ENCODE measurements at regions not wholly inside any gene's neighbourhood (a gene's known extent, or its start where the extent isn't known, plus 50 kb on each side); places are given as distances from the start of the nearest gene placed in this dataset.

- 80% methylated on average over 1 of the region's 3 CpGs for WGBS (ENCODE audit: insufficient coverage)
- Histone ChIP-seq H3K27me3 (ENCODE audit: control insufficient read depth, insufficient read depth, low read length) (no peaks in the 10 kb centered on the region), H3K36me3 (ENCODE audit: control insufficient read depth, insufficient read depth, low read length) (no peaks in the 10 kb centered on the region), H3K4me1 (ENCODE audit: control insufficient read depth, insufficient read depth, low read length) (no peaks in the 10 kb centered on the region), H3K4me3 (ENCODE audit: low read length) (no peak overlapping the region), H3K27ac (ENCODE audit: low read length) (no peak overlapping the region), H3K9me3 (ENCODE audit: control insufficient read depth, insufficient read depth, low read length) (no peaks in the 10 kb centered on the region)
- TF ChIP-seq CTCF (IDR thresholded peaks at IDR 0.05): no peak
- no peak overlapping the region for H3K4me3 Mint-ChIP-seq
- no peak for ATAC-seq
- H3K9me3 Mint-ChIP-seq: no peaks in the 10 kb centered on the region
- H3K27ac Mint-ChIP-seq: no peak overlapping the region
- no peak for DNase-seq
- no peaks in the 10 kb centered on the region for H3K36me3 Mint-ChIP-seq
- intact Hi-C loops (cut with micrococcal nuclease): no loop called here
- H3K4me1 Mint-ChIP-seq: peaks cover 0 to under 1% of the 10 kb centered on the region in 2 donors
- H3K27me3 Mint-ChIP-seq (ENCODE audit: low read depth in 2 of 2): no peaks in the 10 kb centered on the region
These were observed 76.7 kb downstream of the FRMPD3 start for GRCh38 chrX:107526141-107526540.

- H3K27me3 Mint-ChIP-seq (ENCODE audit: low read depth in 2 of 2): peaks cover 0 to 9% of the 10 kb centered on the region in 2 donors
- no peaks in the 10 kb centered on the region for H3K9me3 ChIP-seq (ENCODE audit: control insufficient read depth, insufficient read depth, low read length)
- no peaks in the 10 kb centered on the region for H3K36me3 ChIP-seq (ENCODE audit: control insufficient read depth, insufficient read depth, low read length)
- no peak for TF ChIP-seq CTCF (IDR thresholded peaks at IDR 0.05)
- no peak overlapping the region for H3K27ac ChIP-seq (ENCODE audit: low read length)
- DNase-seq: no peak
- H3K4me1 Mint-ChIP-seq: no peaks in the 10 kb centered on the region
- intact Hi-C loops (cut with micrococcal nuclease): no loop called here
- no peak for ATAC-seq
- no peak overlapping the region for H3K4me3 ChIP-seq (ENCODE audit: low read length)
- WGBS (ENCODE audit: insufficient coverage): 64% methylated on average over 4 of the region's 4 CpGs
- H3K27me3 ChIP-seq (ENCODE audit: control insufficient read depth, insufficient read depth, low read length): no peaks in the 10 kb centered on the region
- H3K27ac Mint-ChIP-seq: no peak overlapping the region
- H3K4me3 Mint-ChIP-seq: no peak overlapping the region
- no peaks in the 10 kb centered on the region for H3K36me3 Mint-ChIP-seq
- no peaks in the 10 kb centered on the region for H3K4me1 ChIP-seq (ENCODE audit: control insufficient read depth, insufficient read depth, low read length)
- no peaks in the 10 kb centered on the region for H3K9me3 Mint-ChIP-seq
These were observed 80.7 kb downstream of the FRMPD3 start for GRCh38 chrX:107530141-107530540.

- no peak for TF ChIP-seq CTCF (IDR thresholded peaks at IDR 0.05)
- no peaks in the 10 kb centered on the region for H3K4me1 ChIP-seq (ENCODE audit: control insufficient read depth, insufficient read depth, low read length)
- ATAC-seq (peak in 1 of 3 donors; percentile 59), DNase-seq (peak in 1 of 2 donors; percentile 60)
- H3K4me3 ChIP-seq (ENCODE audit: low read length): no peak overlapping the region
- H3K27me3 ChIP-seq (ENCODE audit: control insufficient read depth, insufficient read depth, low read length): no peaks in the 10 kb centered on the region
- H3K36me3 ChIP-seq (ENCODE audit: control insufficient read depth, insufficient read depth, low read length): no peaks in the 10 kb centered on the region
- H3K27ac ChIP-seq (ENCODE audit: low read length): no peak overlapping the region
- Mint-ChIP-seq H3K27ac (no peak overlapping the region), H3K9me3 (no peaks in the 10 kb centered on the region), H3K4me3 (no peak overlapping the region), H3K27me3 (ENCODE audit: low read depth in 2 of 2) (no peaks in the 10 kb centered on the region), H3K36me3 (no peaks in the 10 kb centered on the region), H3K4me1 (peaks cover 0 to 5% of the 10 kb centered on the region in 2 donors)
- 28% methylated on average over 5 of the region's 6 CpGs for WGBS (ENCODE audit: insufficient coverage)
- intact Hi-C loops (cut with micrococcal nuclease): loop anchor here (2.0 kb wide), 1 partner anchor 239 kb away; the partner anchor contains the start of gene NCBP2L
- no peaks in the 10 kb centered on the region for H3K9me3 ChIP-seq (ENCODE audit: control insufficient read depth, insufficient read depth, low read length)
These were observed 88.4 kb downstream of the FRMPD3 start for GRCh38 chrX:107537815-107538214.

- Histone ChIP-seq H3K4me3 (ENCODE audit: low read length) (no peak overlapping the region), H3K36me3 (ENCODE audit: control insufficient read depth, insufficient read depth, low read length) (no peaks in the 10 kb centered on the region), H3K9me3 (ENCODE audit: control insufficient read depth, insufficient read depth, low read length) (no peaks in the 10 kb centered on the region), H3K27ac (ENCODE audit: low read length) (no peak overlapping the region), H3K4me1 (ENCODE audit: control insufficient read depth, insufficient read depth, low read length) (no peaks in the 10 kb centered on the region), H3K27me3 (ENCODE audit: control insufficient read depth, insufficient read depth, low read length) (no peaks in the 10 kb centered on the region)
- intact Hi-C loops (cut with micrococcal nuclease): no loop called here
- DNase-seq (no peak), ATAC-seq (no peak)
- WGBS (ENCODE audit: insufficient coverage): 100% methylated on average over 1 of the region's 1 CpG
- no peak for TF ChIP-seq CTCF (IDR thresholded peaks at IDR 0.05)
- Mint-ChIP-seq H3K4me3 (no peak overlapping the region), H3K9me3 (no peaks in the 10 kb centered on the region), H3K27ac (no peak overlapping the region), H3K36me3 (no peaks in the 10 kb centered on the region), H3K4me1 (peaks cover 0 to 5% of the 10 kb centered on the region in 2 donors), H3K27me3 (ENCODE audit: low read depth in 2 of 2) (no peaks in the 10 kb centered on the region)
These were observed 87.1 kb upstream of the PRPS1 start for GRCh38 chrX:107541244-107541643.

All from natural killer cell (primary cell).